ENCODE measurements at regions not wholly inside any gene's neighbourhood (a gene's known extent, or its start where the extent isn't known, plus 50 kb on each side); places are given as distances from the start of the nearest gene placed in this dataset.

GRCh38 chr2:129236601-129237000 is 742.9 kb upstream of the RAB6C start:
- no peaks in the 10 kb centered on the region for H4K20me1 ChIP-seq (ENCODE audit: control insufficient read depth, extremely low read depth, insufficient read depth, low read length)
- H3K4me3 ChIP-seq (ENCODE audit: control insufficient read depth in 2 of 3, extremely low read depth in 1 of 3, insufficient read depth in 2 of 3, low read depth in 1 of 3, low read length in 3 of 3): no peak overlapping the region
- H3K36me3 ChIP-seq (ENCODE audit: control insufficient read depth in 2 of 2, extremely low read depth in 1 of 2, insufficient read depth in 2 of 2, low read length in 2 of 2): no peaks in the 10 kb centered on the region
- no peaks in the 10 kb centered on the region for H3K79me2 ChIP-seq (ENCODE audit: control insufficient read depth, insufficient read depth, low read length)
- H3K4me1 ChIP-seq (ENCODE audit: control insufficient read depth, extremely low read depth, insufficient read depth, low read length): peaks cover 19% of the 10 kb centered on the region
- no peaks in the 10 kb centered on the region for H3K9me3 ChIP-seq (ENCODE audit: control insufficient read depth, low read depth, low read length)
- FAIRE-seq: no peak
- no peak for TF ChIP-seq EZH2 (IDR thresholded peaks at IDR 0.05; ENCODE audit: low read length)
- no peak for TF ChIP-seq CTCF (optimal IDR thresholded peaks at IDR 0.05 in 1 of 3, IDR thresholded peaks at IDR 0.05 in 1 of 3, conservative IDR thresholded peaks at IDR 0.05 in 1 of 3; ENCODE audit: extremely low read depth in 1 of 3, insufficient read depth in 2 of 3, low read length in 3 of 3)
- dilution Hi-C loops (cut with MboI; ENCODE audit: extremely low pct_ligation_motif_present, low sequenced_read_pairs): no loop called here
- no peak overlapping the region for H3K9ac ChIP-seq (ENCODE audit: control insufficient read depth, extremely low read depth, insufficient read depth, low read length)
- no peak overlapping the region for H3K27ac ChIP-seq (ENCODE audit: control insufficient read depth, insufficient read depth, low read length)
- no peak overlapping the region for H2AFZ ChIP-seq (ENCODE audit: control insufficient read depth, low read length)
- no peaks in the 10 kb centered on the region for H3K27me3 ChIP-seq (ENCODE audit: control insufficient read depth, extremely low read depth, insufficient read depth, low read length)
- H3K9me1 ChIP-seq (ENCODE audit: control insufficient read depth, extremely low read depth, insufficient read depth, low read length): no peaks in the 10 kb centered on the region
- no peak overlapping the region for H3K4me2 ChIP-seq (ENCODE audit: control insufficient read depth, extremely low read depth, insufficient read depth, low read depth, low read length)
- no peak for DNase-seq (ENCODE audit: low read depth, low spot score)

- no peaks in the 10 kb centered on the region for H3K79me2 ChIP-seq (ENCODE audit: control insufficient read depth, insufficient read depth, low read length)
- H4K20me1 ChIP-seq (ENCODE audit: control insufficient read depth, extremely low read depth, insufficient read depth, low read length): no peaks in the 10 kb centered on the region
- H3K4me2 ChIP-seq (ENCODE audit: control insufficient read depth, extremely low read depth, insufficient read depth, low read depth, low read length): no peak overlapping the region
- no peak overlapping the region for H3K4me3 ChIP-seq (ENCODE audit: control insufficient read depth in 2 of 3, extremely low read depth in 1 of 3, insufficient read depth in 2 of 3, low read depth in 1 of 3, low read length in 3 of 3)
- no peak overlapping the region for H2AFZ ChIP-seq (ENCODE audit: control insufficient read depth, low read length)
- no peak for TF ChIP-seq CTCF (optimal IDR thresholded peaks at IDR 0.05 in 1 of 3, IDR thresholded peaks at IDR 0.05 in 1 of 3, conservative IDR thresholded peaks at IDR 0.05 in 1 of 3; ENCODE audit: extremely low read depth in 1 of 3, insufficient read depth in 2 of 3, low read length in 3 of 3)
- TF ChIP-seq EZH2 (IDR thresholded peaks at IDR 0.05; ENCODE audit: low read length): no peak
- H3K4me1 ChIP-seq (ENCODE audit: control insufficient read depth, extremely low read depth, insufficient read depth, low read length): peaks cover 17% of the 10 kb centered on the region
- H3K9me3 ChIP-seq (ENCODE audit: control insufficient read depth, low read depth, low read length): no peaks in the 10 kb centered on the region
- no peak overlapping the region for H3K27ac ChIP-seq (ENCODE audit: control insufficient read depth, insufficient read depth, low read length)
- no peaks in the 10 kb centered on the region for H3K27me3 ChIP-seq (ENCODE audit: control insufficient read depth, extremely low read depth, insufficient read depth, low read length)
- no peaks in the 10 kb centered on the region for H3K36me3 ChIP-seq (ENCODE audit: control insufficient read depth in 2 of 2, extremely low read depth in 1 of 2, insufficient read depth in 2 of 2, low read length in 2 of 2)
- dilution Hi-C loops (cut with MboI; ENCODE audit: extremely low pct_ligation_motif_present, low sequenced_read_pairs): no loop called here
- FAIRE-seq (peak; percentile 81), DNase-seq (ENCODE audit: low read depth, low spot score) (peak; percentile 70)
- no peak overlapping the region for H3K9ac ChIP-seq (ENCODE audit: control insufficient read depth, extremely low read depth, insufficient read depth, low read length)
- H3K9me1 ChIP-seq (ENCODE audit: control insufficient read depth, extremely low read depth, insufficient read depth, low read length): no peaks in the 10 kb centered on the region
Observed at GRCh38 chr2:129237966-129238725, 741.3 kb upstream of the RAB6C start.
